ENCODE measurements at regions not wholly inside any gene's neighbourhood (a gene's known extent, or its start where the extent isn't known, plus 50 kb on each side); places are given as distances from the start of the nearest gene placed in this dataset.
"Not testable (repeated sequence)": the region's sequence is repeated elsewhere in the genome, so short reads cannot be mapped to it uniquely, and the experiment has no call there.

- no peak for DNase-seq (ENCODE audit: low read depth in 2 of 2)
These were observed 98.5 kb upstream of the UXS1 start for GRCh38 chr2:106292627-106293026.

DNA sequence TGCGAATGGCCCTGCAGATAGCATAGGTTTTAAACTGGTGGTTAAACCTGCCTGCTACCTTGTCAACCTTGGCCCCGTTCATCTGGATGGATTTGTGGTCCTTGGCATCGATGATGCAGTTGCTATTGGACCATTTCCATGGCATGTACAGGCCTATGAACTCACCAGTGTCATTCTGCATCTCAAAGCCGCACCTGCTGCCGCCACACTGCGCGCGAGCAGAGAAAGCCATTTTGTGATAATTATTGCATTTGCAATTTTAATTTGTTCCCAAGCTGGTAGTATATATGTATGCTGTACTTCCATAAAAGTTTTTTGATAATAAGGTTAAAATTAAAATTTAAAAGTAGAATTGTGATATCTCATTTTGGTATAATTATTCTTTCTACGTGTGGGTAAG lies 94.8 kb upstream of the UXS1 start:
- DNase-seq (ENCODE audit: low read depth in 2 of 2) = no peak

DNA sequence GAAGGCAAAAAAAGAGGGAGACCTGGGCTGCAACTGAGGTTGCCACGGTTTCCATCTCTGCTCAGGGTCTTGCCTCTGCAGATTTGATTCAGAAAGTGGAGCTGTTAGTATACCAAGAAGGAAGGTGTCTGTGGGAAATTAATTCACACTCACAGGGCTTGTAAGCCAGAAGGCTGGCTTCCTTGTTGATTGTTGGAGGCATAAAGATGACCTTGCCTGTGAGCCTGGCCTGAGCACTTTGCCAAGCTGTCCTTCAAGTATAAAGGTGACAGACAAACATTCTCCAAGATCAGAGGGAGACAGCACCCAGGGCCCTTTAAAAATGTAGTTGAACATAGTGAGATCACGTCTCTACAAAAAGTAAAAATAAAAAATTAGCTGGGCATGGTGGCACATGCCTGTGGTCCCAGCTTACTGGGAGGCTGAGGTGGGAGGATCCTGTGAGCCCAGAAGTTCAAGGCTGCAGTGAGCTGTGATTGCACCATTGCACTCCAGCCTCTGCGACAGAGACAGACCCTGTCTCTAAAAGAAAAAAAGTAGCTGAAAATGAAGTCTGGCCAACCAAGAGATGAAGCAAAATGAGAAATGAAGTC lies 91.2 kb upstream of the UXS1 start:
- no peak for DNase-seq (ENCODE audit: low read depth in 2 of 2)

DNA sequence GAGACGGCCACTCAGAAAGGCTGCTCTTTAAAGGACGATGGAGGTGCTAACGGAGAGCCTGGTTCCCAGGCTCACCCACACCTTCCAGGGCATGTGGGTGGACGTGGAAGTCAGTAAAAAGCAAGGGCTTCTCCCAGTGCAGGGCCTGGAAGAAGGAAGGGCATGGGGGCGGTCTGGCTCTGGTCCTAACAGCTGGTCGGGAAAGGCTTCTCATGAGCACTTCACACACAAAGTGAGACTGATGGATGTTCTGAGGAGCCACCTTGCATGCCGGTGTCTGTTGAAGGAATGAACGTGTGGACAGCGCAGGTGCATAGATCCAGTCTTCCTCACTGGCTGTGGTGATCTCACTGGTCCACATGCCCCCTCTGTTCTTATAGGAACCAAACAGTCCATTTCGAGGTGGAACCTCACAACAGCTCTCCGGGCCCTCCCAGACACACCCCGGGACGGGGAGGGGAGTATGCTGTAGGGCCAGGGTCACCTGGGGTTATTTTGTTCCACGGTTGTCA lies 90.6 kb upstream of the UXS1 start:
- DNase-seq (ENCODE audit: low read depth in 2 of 2) = no peak

- no peak for DNase-seq (ENCODE audit: low read depth in 2 of 2)
These were observed 90.2 kb upstream of the UXS1 start for GRCh38 chr2:106284255-106284654.

DNA sequence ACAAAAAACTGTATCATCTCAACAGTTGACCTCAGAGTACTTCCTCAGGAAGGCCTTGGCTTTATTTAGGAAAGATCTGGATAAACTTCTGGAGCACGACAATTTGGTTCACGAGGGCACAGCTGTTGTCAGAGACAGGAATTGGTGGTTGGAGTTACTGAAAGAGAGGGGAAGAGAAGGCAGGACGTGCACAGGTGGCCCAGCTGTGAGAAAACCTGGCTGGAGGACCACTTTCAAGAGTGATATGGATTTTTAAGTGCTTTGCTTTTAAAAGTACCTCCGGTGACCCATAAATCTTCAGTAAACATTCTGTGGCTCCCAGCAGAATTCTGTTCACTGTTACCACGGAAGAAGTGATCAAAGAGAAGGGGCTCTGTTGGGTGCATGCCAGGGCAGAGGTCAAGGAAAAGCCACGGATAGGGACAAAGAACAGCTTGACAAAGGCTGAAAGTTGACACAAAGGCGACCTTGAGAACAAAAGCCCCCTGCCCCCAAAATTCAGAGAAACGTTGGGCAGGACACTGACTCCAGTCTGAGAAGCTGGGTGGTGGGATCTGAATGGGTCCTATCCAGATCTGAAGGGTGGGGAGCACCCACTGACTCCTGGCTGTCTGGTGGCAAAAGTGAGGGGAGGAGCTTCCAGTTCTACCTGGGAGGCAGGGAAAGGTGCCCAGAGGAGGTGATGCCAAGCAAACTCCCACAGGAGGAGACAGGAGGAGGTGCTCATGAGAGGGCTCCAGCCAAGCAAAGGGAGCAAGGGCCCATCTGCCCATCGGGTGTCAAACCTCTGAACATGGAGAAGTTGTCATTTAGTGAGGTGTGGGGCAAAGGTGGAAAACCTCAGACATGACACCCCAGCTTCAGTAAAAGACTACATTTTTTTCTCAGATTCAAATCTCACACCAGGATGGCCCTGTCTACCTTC lies 89.4 kb upstream of the UXS1 start:
- not testable (repeated sequence) for DNase-seq (ENCODE audit: low read depth in 2 of 2)

GRCh38 chr2:106282462-106283170 lies 88.5 kb upstream of the UXS1 start:
- DNase-seq (ENCODE audit: low read depth in 2 of 2) = no peak

GRCh38 chr2:106281907-106282430 lies 87.9 kb upstream of the UXS1 start:
- DNase-seq (ENCODE audit: low read depth in 2 of 2) = not testable (repeated sequence)

- DNase-seq (ENCODE audit: low read depth in 2 of 2) = no peak
These were observed 86.8 kb upstream of the UXS1 start for GRCh38 chr2:106280722-106281446.

GRCh38 chr2:106280224-106280623 lies 86.1 kb upstream of the UXS1 start:
- no peak for DNase-seq (ENCODE audit: low read depth in 2 of 2)

DNA sequence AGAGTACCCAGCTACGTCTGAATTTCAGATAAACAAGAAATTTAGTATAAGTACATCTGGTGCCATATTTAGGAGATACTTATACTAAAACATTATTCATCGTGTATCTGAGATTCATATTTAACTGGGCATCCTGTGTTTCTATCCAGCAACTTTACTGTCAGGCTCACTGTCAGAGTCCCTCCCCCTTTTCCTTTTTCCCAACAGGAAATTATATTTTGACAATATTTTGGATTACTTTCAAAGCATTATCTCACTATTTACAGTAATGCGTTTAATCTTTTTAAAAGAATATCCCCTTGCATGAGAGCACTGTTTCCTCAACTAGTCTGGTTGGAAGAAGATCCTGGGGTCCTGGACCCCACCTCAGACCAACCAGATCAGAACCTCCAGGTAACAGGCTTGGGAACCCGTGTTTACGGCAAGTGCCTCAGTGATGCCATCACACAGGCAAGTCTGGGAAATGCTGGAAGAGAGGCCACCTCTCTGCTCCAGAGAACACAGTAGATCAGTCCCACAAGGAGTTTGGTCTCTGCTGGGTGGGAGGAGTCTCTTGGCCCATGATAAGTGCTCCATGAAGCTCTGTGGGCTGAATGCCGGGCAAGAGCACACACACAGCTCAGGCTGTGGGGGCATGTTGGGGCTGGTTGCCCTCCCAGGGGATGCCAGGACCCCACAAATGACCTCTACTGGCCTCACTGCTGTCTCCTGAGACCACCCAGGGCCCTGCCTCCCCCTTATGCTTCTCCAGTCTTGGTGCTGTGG lies 84.2 kb upstream of the UXS1 start:
- DNase-seq (ENCODE audit: low read depth in 2 of 2) = no peak

GRCh38 chr2:106277426-106277825 lies 83.3 kb upstream of the UXS1 start:
- DNase-seq (ENCODE audit: low read depth in 2 of 2) = no peak

DNA sequence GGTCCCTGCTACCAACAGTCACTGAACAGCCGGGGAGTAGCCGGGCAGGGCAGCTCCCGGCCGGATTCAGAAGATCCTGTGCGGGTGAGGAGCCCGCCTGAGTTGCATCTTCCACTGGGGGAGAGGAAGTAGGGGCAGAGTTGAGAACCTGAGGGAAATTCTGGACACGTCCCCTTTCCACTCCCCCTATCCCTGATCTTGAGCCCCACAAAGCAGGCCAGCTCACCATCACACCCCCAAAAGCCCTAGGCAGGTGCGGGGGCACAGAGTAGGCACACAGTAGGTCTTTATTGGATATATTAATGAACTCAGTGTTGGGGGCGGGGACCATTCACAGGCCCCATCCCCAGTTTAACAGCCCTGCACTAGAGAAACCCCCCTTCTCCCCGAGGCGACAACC lies 81.9 kb upstream of the UXS1 start:
- DNase-seq (ENCODE audit: low read depth in 2 of 2) = no peak

DNA sequence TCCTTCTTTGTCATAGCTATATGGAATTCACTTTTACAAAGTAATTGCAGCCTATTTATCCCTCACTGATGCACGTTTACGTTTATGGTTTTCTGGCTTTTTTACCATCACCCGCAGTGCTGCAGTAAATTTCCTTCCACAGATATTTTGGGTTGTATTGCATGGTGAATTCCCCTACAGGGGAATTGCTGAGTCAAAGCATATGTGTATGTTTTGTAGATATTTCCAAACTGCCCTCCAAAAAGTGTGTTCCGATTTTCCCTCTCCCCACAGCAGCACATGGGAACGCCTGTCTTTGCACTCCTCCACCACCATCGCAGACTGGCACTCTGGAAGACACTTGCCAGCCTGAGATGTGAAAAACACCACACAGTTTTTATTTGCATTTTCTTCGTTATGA lies 80.6 kb upstream of the UXS1 start:
- DNase-seq (ENCODE audit: low read depth in 2 of 2) = no peak

DNA sequence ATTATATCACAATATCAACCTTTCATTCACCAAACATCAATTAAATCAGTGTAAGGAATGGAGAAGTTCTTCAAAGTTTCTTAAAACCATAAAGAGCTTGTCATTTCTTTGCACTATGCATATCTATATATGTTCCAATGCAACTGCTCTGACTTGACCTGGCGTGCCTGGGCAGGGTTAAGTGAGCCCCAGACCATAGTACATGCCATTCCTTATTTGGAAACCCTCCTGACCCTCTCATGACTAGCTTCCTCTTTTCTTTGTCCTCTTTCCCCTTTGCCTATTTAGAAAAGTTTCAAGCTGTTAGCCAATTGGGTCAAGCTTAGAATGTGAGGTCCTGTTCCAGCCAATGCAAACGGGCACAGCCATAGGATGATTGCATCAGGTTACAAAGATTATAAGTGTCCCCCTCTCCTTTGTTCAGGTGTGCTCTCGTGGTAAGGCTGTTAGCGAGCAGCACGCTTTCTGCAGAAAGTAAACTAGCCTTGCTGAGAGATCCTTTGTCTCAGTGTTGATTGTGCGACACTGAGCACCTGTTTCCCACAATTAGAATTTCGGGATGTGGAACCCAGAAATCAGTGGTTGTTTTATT lies 78.2 kb upstream of the UXS1 start:
- no peak for DNase-seq (ENCODE audit: low read depth in 2 of 2)

DNA sequence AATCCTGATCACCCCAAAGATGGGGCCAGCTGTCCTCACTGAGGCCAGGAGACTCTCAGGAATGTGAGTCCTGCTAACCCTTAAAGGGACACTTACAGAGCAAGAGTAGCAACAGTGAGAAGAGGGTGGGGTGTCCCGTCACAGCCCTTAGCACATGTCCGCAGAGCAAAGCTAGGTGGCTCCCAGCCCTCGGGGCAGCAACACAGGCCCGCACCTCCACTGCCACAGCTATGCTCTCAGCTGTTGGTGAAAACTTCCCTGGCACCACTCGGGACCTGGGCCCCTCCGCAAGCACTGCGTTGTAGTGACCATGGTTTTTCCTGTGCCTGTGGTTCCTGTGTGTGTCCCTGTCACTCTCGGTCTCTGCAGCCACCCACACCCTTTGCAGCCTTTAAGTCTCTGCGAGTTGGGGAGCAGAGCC lies 76.4 kb upstream of the UXS1 start:
- no peak for DNase-seq (ENCODE audit: low read depth in 2 of 2)

DNA sequence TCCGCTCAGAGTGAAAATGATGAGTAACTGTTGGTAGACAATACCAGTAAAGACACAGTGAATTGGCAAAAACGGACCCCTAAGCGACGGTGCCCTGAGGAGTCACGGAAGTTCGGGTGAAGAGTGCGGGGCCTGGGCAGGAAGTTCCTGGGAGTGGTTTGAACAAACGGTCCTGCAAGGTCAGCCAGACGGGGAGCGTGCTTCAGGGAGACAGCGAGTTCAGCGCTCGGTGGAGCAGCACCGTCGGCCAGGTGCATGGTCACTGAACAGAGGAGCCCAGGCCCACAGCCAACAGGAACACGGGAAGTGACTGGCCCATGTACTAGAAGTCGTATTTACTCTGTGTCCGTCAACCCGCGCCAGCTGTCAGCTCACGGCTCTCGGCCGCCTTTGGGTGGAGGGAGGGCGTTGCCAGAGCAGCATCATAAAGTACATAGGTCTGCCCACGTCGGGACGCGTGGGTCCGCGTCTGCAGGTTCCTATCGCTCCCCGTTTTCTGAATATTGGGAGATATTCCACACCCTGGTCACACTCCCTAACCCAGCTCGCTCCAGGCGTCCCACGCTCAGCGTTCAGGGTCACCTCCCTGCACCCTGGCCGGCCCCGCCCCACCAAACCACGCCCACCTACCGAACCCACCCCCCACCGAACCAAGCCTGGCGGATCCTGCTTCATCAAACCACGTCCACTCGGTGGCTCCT lies 75.6 kb upstream of the UXS1 start:
- no peak for DNase-seq (ENCODE audit: low read depth in 2 of 2)

GRCh38 chr2:106267997-106268396 lies 73.9 kb upstream of the UXS1 start:
- peak in 1 of 2 donors; percentile 7 for DNase-seq (ENCODE audit: low read depth in 2 of 2)

DNA sequence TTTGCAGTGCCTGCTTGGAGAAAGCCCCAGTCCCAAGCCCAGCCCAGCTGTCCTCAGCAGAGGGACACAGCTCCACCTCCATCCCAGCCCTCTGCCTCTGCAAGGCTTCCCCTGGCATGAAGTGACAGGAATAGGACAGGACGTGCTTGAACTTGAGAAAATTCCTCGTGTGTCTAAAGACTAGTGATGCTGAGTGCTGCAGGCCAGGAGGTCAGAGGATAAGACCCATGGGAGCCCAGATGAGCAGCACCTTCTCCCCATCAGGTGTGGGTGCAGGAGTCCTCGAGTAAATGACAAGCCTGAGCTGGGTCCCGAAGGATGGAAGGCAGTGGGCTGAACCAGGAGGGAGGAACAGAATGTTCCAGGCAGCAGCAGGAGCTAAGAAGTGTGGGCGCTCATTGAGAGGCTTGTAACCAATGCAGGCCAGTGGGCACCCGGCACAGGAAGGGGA lies 67.8 kb upstream of the UXS1 start:
- no peak for DNase-seq (ENCODE audit: low read depth in 2 of 2)

DNA sequence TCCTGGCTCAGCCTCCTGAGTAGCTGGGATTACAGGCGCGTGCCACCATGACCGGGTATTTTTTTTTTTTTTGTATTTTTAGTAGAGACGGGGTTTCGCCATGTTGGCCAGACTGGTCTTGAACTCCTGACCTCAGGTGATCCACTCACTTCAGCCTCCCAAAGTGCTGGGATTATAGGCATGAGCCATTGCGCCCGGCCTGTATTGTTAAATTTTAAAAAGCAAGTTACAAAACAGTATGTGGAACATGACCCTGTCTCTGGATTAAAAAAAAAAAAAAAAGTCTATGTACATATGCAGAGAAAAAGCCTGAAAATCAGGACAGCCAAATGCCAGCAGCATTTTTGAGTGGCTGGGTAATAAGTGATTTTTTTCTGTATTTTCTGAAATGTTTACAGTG lies 64.8 kb upstream of the UXS1 start:
- not testable (repeated sequence) for DNase-seq (ENCODE audit: low read depth in 2 of 2)
